H7 (cell line): ENCODE measurements at regions not wholly inside any gene's neighbourhood (a gene's known extent, or its start where the extent isn't known, plus 50 kb on each side); places are given as distances from the start of the nearest gene placed in this dataset.

Experiments used
- DNase-seq: peaks from one replicate; pipeline ENCODE4 v3.0.0; 2012
- H3K27me3 ChIP-seq: 2 replicates; pipeline ENCODE4 v1.6.0; 2011; ENCODE audit warnings: mild to moderate bottlenecking, low read length; ENCODE audit not compliant: control insufficient read depth, insufficient read depth
- H3K36me3 ChIP-seq: replicated peaks from 2 replicates; pipeline ENCODE4 v1.5.1; 2011; ENCODE audit warnings: low read length; ENCODE audit not compliant: control insufficient read depth, insufficient read depth
- H3K4me3 ChIP-seq: 2 replicates; pipeline ENCODE4 v1.5.1; 2011; ENCODE audit warnings: low read depth, mild to moderate bottlenecking, control low read depth, low read length, moderate library complexity; ENCODE audit not compliant: insufficient read depth

DNA sequence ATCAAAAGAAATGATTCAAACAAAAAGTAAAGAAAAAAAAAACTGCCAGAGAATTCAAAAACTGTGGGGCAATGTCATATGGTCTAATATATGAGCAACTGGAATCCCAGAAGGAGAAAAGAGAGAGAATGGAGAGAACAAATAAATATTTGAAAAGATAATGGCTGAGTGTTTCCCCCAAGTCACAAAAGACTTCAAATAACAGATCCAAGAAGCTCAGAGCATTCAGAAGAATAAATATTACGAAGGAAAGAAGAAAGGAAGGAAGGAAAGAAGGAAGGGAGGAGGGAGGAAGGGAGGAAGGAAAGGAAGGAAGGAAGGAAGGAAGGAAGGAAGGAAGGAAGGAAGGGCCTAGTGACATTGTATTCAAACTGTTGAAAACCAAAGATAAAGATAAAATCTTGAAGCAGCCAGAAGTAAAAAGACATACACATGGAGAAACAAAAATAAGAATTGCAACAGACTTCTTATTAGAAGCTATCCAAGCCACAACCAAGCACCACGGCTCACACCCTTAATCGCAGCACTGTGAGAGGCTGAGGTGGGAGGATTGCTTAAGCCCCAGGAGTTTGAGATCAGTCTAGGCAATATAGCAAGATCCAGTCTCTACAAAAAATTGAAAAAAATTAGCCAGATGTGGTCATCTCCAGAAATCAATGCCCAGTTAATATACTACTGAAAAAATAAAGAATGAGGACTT, 118.9 kb upstream of the IGSF10 start:
- Histone ChIP-seq H3K4me3 (no peak overlapping the region), H3K36me3 (no peaks in the 10 kb centered on the region), H3K27me3 (no peaks in the 10 kb centered on the region)
- DNase-seq = no peak

DNA sequence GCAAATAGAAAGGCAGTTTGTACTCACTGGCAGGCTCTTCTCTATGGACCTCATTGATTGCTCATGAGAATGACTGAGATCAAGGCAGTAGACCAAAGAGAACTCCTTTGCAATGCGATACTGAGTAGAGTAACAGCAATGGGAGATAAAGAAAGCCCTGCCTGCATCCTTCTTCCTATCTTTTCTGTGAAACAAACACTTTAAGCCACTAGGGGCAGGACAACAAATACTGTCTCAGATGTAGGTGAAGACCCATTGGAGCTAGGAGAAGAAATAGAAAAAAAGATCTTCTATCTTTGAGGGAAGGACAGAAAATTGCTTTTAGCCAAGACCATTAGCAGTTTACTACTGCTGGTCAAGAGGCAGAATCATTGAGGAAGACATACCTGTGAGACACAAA, 117.6 kb upstream of the IGSF10 start:
- H3K36me3 ChIP-seq = no peaks in the 10 kb centered on the region
- H3K27me3 ChIP-seq = no peaks in the 10 kb centered on the region
- DNase-seq = no peak
- no peak overlapping the region for H3K4me3 ChIP-seq

DNA sequence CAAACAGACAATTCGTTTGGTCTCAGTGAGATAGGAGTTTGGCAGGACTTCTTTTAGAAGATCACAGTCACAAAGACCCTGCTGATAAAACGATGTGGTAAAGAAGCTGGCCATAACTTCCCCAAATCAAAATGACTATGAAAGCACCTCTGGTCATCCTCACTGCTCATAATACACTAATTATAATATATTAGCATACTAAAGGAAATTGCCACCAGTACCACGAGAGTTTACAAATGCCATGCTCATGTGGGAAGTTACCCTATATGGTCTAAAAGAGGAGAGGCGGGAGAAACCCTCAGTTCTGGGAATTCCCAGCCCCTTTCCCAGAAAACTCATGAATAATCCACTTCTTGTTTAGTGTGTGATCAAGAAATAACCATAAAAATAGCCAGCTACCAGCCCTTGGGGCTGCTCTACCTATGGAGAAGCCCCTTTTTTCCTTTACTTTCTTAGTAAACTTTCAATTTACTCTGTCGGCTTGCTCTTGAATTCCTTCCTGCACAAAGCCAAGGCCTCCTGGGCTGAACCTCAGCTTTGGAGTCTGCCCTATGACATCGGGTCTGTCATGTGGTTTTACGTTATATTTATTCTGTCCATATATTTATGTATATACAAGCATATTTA, 115.8 kb upstream of the IGSF10 start:
- DNase-seq = no peak
- H3K36me3 ChIP-seq = no peaks in the 10 kb centered on the region

DNA sequence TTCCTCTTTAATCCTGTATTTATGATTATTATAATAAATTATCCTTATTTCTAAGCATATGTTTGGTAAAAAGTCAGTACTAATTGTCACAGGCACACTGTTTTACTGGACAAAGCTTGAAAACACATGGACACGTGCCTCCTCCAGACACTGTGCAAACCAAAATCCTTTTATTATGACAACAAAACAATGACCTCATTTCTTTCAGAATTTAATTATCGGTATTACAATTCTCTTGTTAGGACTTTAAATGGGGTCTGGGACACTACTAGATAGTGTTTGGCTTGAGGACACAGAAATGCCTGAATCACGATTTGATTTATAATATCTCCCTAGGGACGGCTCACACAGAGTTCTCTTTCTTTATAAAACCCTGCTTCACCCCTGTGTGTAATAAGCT, 107.3 kb upstream of the IGSF10 start:
- H3K4me3 ChIP-seq = no peak overlapping the region
- DNase-seq = no peak
- H3K27me3 ChIP-seq = no peaks in the 10 kb centered on the region
- H3K36me3 ChIP-seq = no peaks in the 10 kb centered on the region

More for the DNA sequence above, 115.8 kb upstream of the IGSF10 start:
- no peaks in the 10 kb centered on the region for H3K27me3 ChIP-seq
- H3K4me3 ChIP-seq = no peak overlapping the region

DNA sequence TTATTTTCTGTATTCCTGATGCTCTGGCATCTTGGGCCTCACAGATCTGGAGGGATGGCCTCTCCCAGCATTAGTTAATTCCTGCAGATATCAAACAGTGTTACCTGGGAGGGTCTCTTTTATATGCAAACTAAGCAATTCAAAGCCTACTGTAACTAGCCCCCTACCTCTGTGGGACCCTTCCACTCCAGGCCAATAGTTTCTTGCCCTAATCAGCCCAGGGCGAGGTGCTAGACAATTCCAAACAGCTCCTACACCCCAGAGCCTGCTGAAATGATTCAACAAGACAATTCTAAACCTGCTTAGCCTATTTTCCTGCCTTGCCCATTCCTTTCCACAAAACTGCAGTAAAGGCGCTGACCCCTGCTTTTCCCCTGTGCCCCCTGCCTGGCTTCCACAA, 106.6 kb upstream of the IGSF10 start:
- peak; percentile 16 for DNase-seq
- no peak overlapping the region for H3K4me3 ChIP-seq
- no peaks in the 10 kb centered on the region for H3K27me3 ChIP-seq
- no peaks in the 10 kb centered on the region for H3K36me3 ChIP-seq

DNA sequence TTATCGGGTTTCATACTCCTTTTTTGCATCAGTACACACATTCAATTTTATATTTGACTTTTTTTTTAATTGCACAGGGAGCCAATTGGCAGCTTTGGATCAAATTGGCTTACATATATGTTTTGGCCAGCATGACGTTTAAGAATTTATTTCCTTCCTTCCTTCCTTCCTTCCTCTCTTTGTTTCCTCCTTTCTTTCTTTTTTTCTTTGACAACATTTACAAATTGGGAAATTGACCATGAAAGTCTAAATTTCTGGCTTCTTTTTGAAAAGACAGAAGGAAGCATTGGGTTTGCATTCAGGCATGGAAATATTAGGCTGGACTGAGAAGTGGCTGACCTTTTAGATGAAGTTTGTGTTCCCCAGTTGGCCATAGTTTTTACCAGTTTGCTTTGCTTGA, 103.4 kb upstream of the IGSF10 start:
- H3K36me3 ChIP-seq = no peaks in the 10 kb centered on the region
- no peaks in the 10 kb centered on the region for H3K27me3 ChIP-seq
- no peak for DNase-seq
- no peak overlapping the region for H3K4me3 ChIP-seq

DNA sequence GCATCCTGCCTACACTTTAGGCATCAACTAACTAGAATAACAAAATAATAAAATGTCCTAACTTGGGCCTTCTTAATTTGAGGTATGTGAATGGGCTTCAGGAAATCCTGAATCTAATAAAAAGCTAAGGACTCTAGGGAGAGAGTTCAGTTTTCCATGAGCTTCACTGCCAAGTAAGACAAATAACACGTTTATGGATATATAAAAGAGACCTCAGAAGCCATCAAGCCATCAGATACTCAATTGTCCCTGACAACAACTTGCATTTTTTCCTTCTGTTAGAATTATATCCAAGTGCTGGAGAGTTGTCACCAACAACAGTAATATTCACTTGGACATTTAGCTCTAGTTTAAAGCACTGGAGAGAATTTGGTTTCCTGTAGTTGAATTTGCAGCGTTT, 102.4 kb upstream of the IGSF10 start:
- Histone ChIP-seq H3K27me3 (no peaks in the 10 kb centered on the region), H3K4me3 (no peak overlapping the region), H3K36me3 (no peaks in the 10 kb centered on the region)
- DNase-seq = no peak

DNA sequence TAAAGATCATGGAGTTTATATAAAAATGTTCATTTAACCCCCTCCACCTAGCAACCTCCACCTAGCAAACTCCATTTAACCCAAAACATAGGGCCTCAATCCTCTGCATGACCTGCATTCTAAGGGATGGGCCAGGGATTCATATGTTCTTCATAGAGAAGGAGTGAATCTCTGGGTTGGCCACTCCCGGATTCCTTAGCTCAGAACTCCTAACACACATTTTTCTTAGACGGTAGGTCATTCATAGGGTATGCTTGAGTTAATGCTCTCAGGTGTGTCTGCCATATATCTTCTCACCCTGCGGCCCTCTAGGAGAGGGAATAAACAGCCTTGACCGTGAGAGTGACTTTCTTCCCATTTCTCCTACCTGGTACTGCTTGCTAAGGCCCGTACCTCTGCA, 102.0 kb upstream of the IGSF10 start:
- Histone ChIP-seq H3K4me3 (no peak overlapping the region), H3K27me3 (no peaks in the 10 kb centered on the region), H3K36me3 (no peaks in the 10 kb centered on the region)
- no peak for DNase-seq

DNA sequence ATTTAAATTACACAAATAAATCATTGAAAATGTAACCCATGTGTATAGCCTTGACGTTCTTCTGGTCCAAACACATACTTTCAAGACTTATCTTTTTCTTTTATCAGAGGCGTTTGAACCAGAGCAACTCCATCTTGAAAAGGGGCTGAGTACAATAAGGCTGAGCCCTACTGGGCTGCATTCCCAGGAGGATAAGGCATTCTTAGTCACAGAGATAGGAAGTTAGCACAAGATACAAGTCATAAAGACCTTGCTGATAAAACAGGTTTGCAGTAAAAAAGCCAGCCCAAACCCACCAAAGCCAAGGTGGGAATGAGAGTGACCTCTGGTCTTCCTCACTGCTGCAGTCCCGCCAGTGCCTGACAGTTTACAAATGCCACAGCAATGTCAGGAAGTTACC, 101.0 kb upstream of the IGSF10 start:
- DNase-seq = no peak
- no peaks in the 10 kb centered on the region for H3K36me3 ChIP-seq
- no peak overlapping the region for H3K4me3 ChIP-seq
- no peaks in the 10 kb centered on the region for H3K27me3 ChIP-seq

DNA sequence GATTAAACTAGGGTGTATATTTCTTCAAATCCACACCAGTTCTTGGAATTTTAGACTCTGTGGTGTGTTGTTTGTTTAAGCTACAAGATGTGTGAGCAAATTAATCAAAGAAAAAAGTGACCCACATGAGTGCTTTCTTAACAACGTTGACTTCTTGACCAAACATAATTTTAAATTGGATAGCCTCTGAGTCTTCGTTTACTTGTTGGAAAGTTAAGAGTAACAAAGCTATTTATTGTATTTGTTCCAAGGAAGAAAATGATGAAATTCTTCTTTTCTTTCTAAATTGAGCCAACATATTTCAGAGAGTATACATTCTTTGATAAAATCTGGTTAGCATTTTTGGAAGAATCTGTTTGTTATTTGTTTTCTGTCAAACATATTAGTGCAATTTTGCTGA, 99.9 kb upstream of the IGSF10 start:
- H3K4me3 ChIP-seq = no peak overlapping the region
- no peaks in the 10 kb centered on the region for H3K27me3 ChIP-seq
- H3K36me3 ChIP-seq = no peaks in the 10 kb centered on the region
- DNase-seq = no peak

DNA sequence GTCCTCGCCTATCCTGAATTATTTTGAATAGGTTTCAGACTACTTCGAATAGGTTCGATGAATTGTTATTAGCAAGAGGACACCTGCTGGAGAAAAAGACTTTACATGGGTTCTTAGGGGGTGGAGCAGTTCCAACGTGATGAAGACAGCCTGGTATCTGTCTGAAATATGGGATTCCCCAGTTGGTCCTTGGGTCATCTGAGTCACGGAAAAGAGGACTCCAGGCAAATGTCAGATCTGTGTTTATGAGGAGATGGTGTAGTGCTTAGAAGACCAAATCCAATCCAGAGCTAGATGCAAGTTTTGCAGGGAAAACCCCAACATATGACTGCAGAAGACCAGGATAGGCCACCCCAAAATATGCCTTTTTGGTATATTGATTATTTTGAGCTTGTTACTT, 98.9 kb upstream of the IGSF10 start:
- DNase-seq = no peak
- H3K4me3 ChIP-seq = no peak overlapping the region
- H3K36me3 ChIP-seq = no peaks in the 10 kb centered on the region
- no peaks in the 10 kb centered on the region for H3K27me3 ChIP-seq

DNA sequence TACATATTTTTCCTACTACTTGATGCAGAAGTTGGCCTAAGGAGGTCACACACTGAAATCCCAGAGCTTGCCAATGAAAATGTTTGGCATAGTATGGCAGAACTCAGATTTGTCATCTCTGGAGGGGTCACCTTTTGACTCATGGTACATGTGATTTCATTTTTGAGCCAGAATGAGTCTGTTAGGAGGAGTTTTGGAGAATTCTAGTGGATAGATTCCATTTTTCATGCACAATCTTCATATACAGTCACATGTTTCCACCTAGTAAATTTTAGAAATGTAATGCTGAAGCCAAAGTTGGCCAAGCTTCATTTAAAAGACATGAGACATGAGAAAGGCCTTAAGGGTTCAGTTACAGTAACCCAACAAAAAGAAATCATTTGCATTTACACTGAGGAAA, 97.8 kb upstream of the IGSF10 start:
- no peak for DNase-seq
- H3K27me3 ChIP-seq = no peaks in the 10 kb centered on the region
- no peaks in the 10 kb centered on the region for H3K36me3 ChIP-seq
- H3K4me3 ChIP-seq = no peak overlapping the region

DNA sequence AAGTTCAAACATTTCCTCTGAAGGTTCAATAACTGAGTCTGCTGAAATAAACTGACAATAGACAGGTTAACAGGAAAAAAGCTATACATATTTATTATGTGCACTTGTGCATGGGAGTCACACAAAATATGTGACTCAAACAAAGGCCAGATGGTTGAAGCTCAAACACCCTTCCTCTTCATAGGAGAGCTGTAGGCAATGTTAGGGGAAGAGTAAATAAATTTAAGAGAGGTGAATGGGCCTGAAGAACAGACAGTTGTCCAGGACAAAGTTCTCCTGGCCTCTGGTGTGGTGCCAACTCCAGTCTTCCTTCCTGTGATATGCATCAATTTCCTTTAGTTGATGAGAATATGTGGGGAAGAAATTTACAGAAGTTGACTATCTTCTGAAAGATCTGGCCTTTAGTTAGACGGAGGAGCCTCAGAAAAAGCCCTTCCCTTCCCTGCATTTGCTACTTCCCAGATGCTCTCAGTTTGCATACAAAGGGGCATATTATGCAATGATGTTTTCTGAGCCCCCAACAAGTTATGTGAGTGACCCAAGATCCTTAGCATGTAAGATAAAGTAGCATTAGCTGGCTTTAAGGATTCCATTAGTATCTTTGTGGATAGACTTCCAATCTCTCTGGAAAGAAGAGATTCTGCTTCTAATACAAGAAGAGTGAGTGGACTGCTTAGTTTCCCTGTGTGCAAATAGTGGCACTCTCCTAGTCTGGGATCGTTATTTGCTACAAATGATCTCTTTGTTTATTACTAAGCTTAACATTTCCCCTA, 96.4 kb upstream of the IGSF10 start:
- H3K27me3 ChIP-seq = no peaks in the 10 kb centered on the region
- no peak overlapping the region for H3K4me3 ChIP-seq
- H3K36me3 ChIP-seq = no peaks in the 10 kb centered on the region
- DNase-seq = no peak

DNA sequence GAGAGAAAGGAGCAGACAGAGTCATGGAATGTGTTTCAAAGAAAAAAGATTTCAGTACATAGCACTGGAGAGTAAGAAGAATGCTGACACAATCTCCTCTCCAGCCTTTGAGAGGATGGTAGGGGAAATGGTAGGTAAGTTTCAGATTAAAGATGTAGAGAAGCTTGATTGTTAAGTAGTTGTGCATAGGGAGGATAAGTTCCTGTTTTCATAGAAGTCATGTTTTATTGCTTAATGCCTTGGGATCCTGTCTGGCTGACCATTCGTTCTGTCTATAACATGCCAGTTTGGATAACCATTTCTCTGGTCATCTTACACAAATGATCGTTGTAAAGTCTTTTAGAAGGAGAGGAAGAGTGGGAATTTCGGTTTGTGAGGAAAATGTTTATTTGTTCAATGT, 95.7 kb upstream of the IGSF10 start:
- Histone ChIP-seq H3K36me3 (no peaks in the 10 kb centered on the region), H3K4me3 (no peak overlapping the region), H3K27me3 (no peaks in the 10 kb centered on the region)
- DNase-seq = no peak

DNA sequence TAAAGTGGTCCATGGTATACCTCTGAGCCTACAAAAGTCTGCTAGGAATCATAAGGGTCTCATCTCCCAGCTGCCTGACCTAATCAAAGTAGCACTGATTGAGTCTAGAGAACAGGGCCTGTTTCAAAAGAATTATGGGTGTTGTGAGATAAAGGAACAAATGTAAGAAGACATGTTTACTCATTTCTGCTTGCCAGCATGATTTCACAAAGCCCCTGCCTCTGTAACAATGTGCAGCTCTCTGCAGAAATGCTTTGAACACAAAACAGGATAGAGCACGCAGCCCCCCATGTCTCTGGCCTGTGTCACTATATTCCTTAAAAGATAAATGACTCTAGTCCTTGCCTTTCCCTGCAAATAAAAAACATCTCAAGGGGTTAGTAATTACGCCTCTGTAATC, 94.7 kb upstream of the IGSF10 start:
- DNase-seq = no peak
- Histone ChIP-seq H3K36me3 (no peaks in the 10 kb centered on the region), H3K27me3 (no peaks in the 10 kb centered on the region), H3K4me3 (no peak overlapping the region)
